Mesenchymal stem cell (in vitro differentiated cells and primary cell): ENCODE measurements at regions not wholly inside any gene's neighbourhood (a gene's known extent, or its start where the extent isn't known, plus 50 kb on each side); places are given as distances from the start of the nearest gene placed in this dataset.

Experiments
- DNase-seq: peaks from one replicate; pipeline ENCODE4 v3.0.0-alpha.2; 2013
- H2AFZ ChIP-seq: one replicate; pipeline ENCODE4 v1.6.1; 2013; ENCODE audit warnings: low read depth, mild to moderate bottlenecking, control low read depth, inconsistent platforms, low read length, moderate library complexity
- H2AK5ac ChIP-seq: 2 replicates; pipeline ENCODE4 v1.6.1; 2013; ENCODE audit warnings: low read length, moderate library complexity, mild to moderate bottlenecking, inconsistent platforms; ENCODE audit not compliant: severe bottlenecking
- H2BK120ac ChIP-seq: one replicate; pipeline ENCODE4 v1.6.1; 2013; ENCODE audit warnings: low read depth, mild to moderate bottlenecking, inconsistent platforms, low read length, moderate library complexity
- H2BK12ac ChIP-seq, 2 experiments: one replicate each; pipeline ENCODE4 v1.6.1; 2013; ENCODE audit warnings: inconsistent platforms in 2 of 2, low read length in 2 of 2, mild to moderate bottlenecking in 2 of 2, moderate library complexity in 2 of 2, control low read depth in 1 of 2
- H2BK15ac ChIP-seq: one replicate; pipeline ENCODE4 v1.6.1; 2013; ENCODE audit warnings: mild to moderate bottlenecking, low read depth, inconsistent platforms; ENCODE audit not compliant: poor library complexity, severe bottlenecking
- H2BK5ac ChIP-seq: 2 replicates; pipeline ENCODE4 v1.6.1; 2013; ENCODE audit warnings: low read depth, mild to moderate bottlenecking, low read length, control low read depth, inconsistent platforms; ENCODE audit not compliant: poor library complexity, severe bottlenecking
- H3K14ac ChIP-seq, 2 experiments: one replicate each; pipeline ENCODE4 v1.6.1; 2013; ENCODE audit warnings: inconsistent platforms in 2 of 2, low read length in 2 of 2, control low read depth in 1 of 2, mild to moderate bottlenecking in 1 of 2, moderate library complexity in 1 of 2
- H3K18ac ChIP-seq, 2 experiments: one replicate each; pipeline ENCODE4 v1.6.1; 2013; ENCODE audit warnings: inconsistent platforms in 2 of 2, low read length in 2 of 2, control low read depth in 1 of 2, low read depth in 1 of 2, mild to moderate bottlenecking in 1 of 2
- H3K23ac ChIP-seq, 2 experiments: one replicate each; pipeline ENCODE4 v1.6.1; 2013; ENCODE audit warnings: inconsistent platforms in 2 of 2, low read length in 2 of 2, mild to moderate bottlenecking in 2 of 2, moderate library complexity in 2 of 2, control low read depth in 1 of 2
- H3K27ac ChIP-seq: 2 replicates; pipeline ENCODE4 v1.5.1; 2013; ENCODE audit warnings: mild to moderate bottlenecking, moderate library complexity, low read length, control low read depth, inconsistent platforms; ENCODE audit not compliant: poor library complexity, severe bottlenecking
- H3K27me3 ChIP-seq, 2 experiments: 2 replicates each; pipeline versions ENCODE4 v1.6.1 to v1.7.0; 2013; ENCODE audit warnings: low read length in 2 of 2, mild to moderate bottlenecking in 2 of 2, moderate library complexity in 2 of 2, control low read depth in 1 of 2, inconsistent platforms in 1 of 2; ENCODE audit not compliant: control insufficient read depth in 1 of 2, insufficient read depth in 1 of 2
- H3K36me3 ChIP-seq, 2 experiments: 2 replicates each; pipeline versions ENCODE4 v1.6.1 to v1.7.0; 2013; ENCODE audit warnings: low read length in 2 of 2, control low read depth in 1 of 2, inconsistent platforms in 1 of 2, low read depth in 1 of 2, mild to moderate bottlenecking in 1 of 2; ENCODE audit not compliant: insufficient read depth in 2 of 2, control insufficient read depth in 1 of 2
- H3K4ac ChIP-seq, 2 experiments: one replicate each; pipeline ENCODE4 v1.6.1; 2013; ENCODE audit warnings: inconsistent platforms in 2 of 2, low read length in 2 of 2, mild to moderate bottlenecking in 2 of 2, moderate library complexity in 2 of 2, control low read depth in 1 of 2, low read depth in 1 of 2
- H3K4me1 ChIP-seq: 2 replicates; pipeline ENCODE4 v1.6.1; 2013; ENCODE audit warnings: low read depth, low read length, control low read depth; ENCODE audit not compliant: control insufficient read depth, insufficient read depth
- H3K4me2 ChIP-seq: 2 replicates; pipeline ENCODE4 v1.6.1; 2013; ENCODE audit warnings: low read length, mild to moderate bottlenecking, inconsistent platforms; ENCODE audit not compliant: poor library complexity, severe bottlenecking
- H3K4me3 ChIP-seq, 2 experiments: 2 replicates each; pipeline versions ENCODE4 v1.5.1 to v1.7.0; 2013; ENCODE audit warnings: low read length in 2 of 2, mild to moderate bottlenecking in 2 of 2, control low read depth in 1 of 2, low read depth in 1 of 2; ENCODE audit not compliant: insufficient read depth in 1 of 2
- H3K79me1 ChIP-seq: replicated peaks from 2 replicates; pipeline ENCODE4 v1.6.1; 2013; ENCODE audit warnings: mild to moderate bottlenecking, control low read depth, low read length, inconsistent platforms; ENCODE audit not compliant: poor library complexity, severe bottlenecking
- H3K9ac ChIP-seq: 2 replicates; pipeline ENCODE4 v1.7.0; 2013; ENCODE audit warnings: mild to moderate bottlenecking, low read length, moderate library complexity
- H3K9me3 ChIP-seq: 2 replicates; pipeline ENCODE4 v1.7.0; 2013; ENCODE audit warnings: mild to moderate bottlenecking, low read length; ENCODE audit not compliant: control insufficient read depth
- H4K8ac ChIP-seq: one replicate; pipeline ENCODE4 v1.6.1; 2013; ENCODE audit warnings: inconsistent platforms, mild to moderate bottlenecking, low read length, moderate library complexity
- H4K91ac ChIP-seq: one replicate; pipeline ENCODE4 v1.6.1; 2013; ENCODE audit warnings: mild to moderate bottlenecking, low read length, inconsistent platforms
- WGBS: methylation state at CpG from one replicate; pipeline ENCODE4 v1.1.7; 2013; ENCODE audit warnings: mixed read lengths; 5-methylcytosine and 5-hydroxymethylcytosine counted together

DNA sequence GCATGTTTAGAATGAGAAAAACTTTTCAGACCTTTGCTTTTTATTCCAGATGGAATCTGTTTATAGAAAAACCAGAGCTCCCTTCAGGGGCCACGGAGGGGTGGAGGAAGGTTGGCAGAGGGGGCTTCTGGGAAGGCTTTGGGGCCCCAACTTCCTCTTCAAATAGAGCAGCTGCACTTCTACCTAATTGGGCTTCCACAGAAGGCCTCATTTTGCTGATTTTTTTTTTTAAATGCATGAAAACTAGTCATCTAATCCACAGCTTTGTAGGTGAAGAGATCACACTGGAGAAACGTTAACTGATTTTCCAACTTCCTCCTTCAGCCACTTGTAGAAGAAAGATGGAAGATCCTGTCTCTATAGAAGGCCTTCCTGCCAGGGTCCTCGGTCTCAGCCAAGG, 181.8 kb downstream of the BCL11A start:
- Histone ChIP-seq H4K8ac (no peak overlapping the region), H3K36me3 (no peaks in the 10 kb centered on the region), H3K27ac (no peak overlapping the region), H3K18ac (no peak overlapping the region), H3K9me3 (no peaks in the 10 kb centered on the region), H2BK120ac (no peak overlapping the region), H2BK15ac (no peak overlapping the region), H2AK5ac (no peak overlapping the region), H2BK5ac (no peak overlapping the region), H3K4me2 (no peak overlapping the region), H3K4me3 (no peak overlapping the region), H3K4ac (no peak overlapping the region), H2AFZ (no peak overlapping the region), H4K91ac (no peak overlapping the region), H2BK12ac (no peak overlapping the region), H3K23ac (no peak overlapping the region), H3K27me3 (peaks cover 0 to 5% of the 10 kb centered on the region in 2 experiments), H3K9ac (no peak overlapping the region), H3K79me1 (no peaks in the 10 kb centered on the region), H3K14ac (no peak overlapping the region), H3K4me1 (no peaks in the 10 kb centered on the region)
- WGBS, result 69% methylated on average over 3 of the region's 3 CpGs
- no peak for DNase-seq

DNA sequence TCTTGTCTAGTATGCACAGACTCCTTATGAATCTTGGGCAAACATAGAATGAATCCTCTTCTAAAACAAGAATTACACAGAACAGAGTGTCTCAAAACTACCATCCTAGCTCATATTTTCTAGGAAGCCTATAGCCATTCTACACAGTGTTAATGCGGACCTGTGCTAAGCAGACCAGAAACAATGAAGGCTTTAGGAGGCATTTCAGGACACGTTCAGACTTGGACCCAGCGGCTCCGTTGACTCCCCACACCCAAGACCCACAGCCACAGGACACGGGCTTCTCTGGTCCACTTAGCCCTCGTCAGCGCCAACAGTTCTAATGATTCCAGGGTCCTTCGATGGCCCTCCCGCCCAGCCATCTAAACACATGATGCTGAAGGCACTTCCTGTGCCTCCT, 182.2 kb downstream of the BCL11A start:
- Histone ChIP-seq H3K36me3 (no peaks in the 10 kb centered on the region), H3K4me3 (no peak overlapping the region), H3K4me1 (no peaks in the 10 kb centered on the region), H4K91ac (no peak overlapping the region), H2AFZ (no peak overlapping the region), H3K9me3 (no peaks in the 10 kb centered on the region), H3K9ac (no peak overlapping the region), H2BK15ac (no peak overlapping the region), H3K27me3 (peaks cover 0 to 5% of the 10 kb centered on the region in 2 experiments), H3K18ac (no peak overlapping the region), H3K14ac (no peak overlapping the region), H2BK120ac (no peak overlapping the region), H2AK5ac (no peak overlapping the region), H3K4me2 (no peak overlapping the region), H4K8ac (no peak overlapping the region), H2BK12ac (no peak overlapping the region), H2BK5ac (no peak overlapping the region), H3K79me1 (no peaks in the 10 kb centered on the region), H3K4ac (no peak overlapping the region), H3K27ac (no peak overlapping the region), H3K23ac (no peak overlapping the region)
- 97% methylated on average over 7 of the region's 9 CpGs for WGBS
- no peak for DNase-seq

DNA sequence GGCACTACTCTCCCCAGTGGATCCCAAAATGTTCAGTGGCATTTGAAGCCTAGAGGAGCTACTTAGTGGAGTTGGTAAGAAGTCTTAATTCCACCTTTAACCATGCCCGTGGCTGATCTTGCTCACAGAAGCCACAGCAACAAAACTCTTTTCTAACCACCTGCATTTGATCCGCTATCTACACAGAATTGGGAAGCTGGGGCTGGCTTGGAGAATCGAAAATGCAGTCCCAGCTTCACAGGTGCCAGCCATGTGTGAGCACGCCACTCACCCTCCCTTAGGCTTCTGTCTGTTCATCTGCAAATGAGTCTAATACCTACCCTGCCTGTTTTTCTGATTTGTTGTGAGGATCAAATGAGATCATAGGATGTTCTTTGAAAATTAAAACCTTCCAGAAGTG, 182.6 kb downstream of the BCL11A start:
- Histone ChIP-seq H3K14ac (no peak overlapping the region), H2BK12ac (no peak overlapping the region), H3K4me1 (no peaks in the 10 kb centered on the region), H3K4ac (no peak overlapping the region), H3K27me3 (peaks cover 0 to 5% of the 10 kb centered on the region in 2 experiments), H2AK5ac (no peak overlapping the region), H2AFZ (no peak overlapping the region), H4K91ac (no peak overlapping the region), H3K4me2 (no peak overlapping the region), H3K9me3 (no peaks in the 10 kb centered on the region), H2BK120ac (no peak overlapping the region), H2BK5ac (no peak overlapping the region), H3K4me3 (no peak overlapping the region), H3K18ac (no peak overlapping the region), H3K36me3 (no peaks in the 10 kb centered on the region), H3K23ac (no peak overlapping the region), H4K8ac (no peak overlapping the region), H3K27ac (no peak overlapping the region), H3K9ac (no peak overlapping the region), H3K79me1 (no peaks in the 10 kb centered on the region), H2BK15ac (no peak overlapping the region)
- no peak for DNase-seq
- WGBS, result 83% methylated on average over 4 of the region's 4 CpGs

DNA sequence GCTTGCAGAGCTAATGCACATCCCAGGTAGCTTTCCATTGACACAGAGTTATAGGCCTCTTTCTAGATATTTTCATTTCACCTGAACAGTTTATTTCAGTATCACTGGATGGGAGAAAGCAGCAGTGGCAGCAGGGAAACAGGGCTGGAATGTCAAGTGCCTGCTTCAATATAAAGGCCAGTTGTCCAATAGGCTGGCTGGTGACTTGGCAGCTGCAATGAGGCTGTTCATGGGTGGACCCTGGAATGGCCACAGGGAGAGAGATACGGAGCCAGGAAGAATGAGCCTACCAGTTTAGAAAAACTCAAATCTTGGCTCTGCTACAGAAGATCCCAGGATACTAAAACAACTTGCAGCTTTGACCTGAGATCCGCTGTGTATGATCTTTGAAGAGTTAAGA, 185.0 kb downstream of the BCL11A start:
- H2AK5ac ChIP-seq, result no peak overlapping the region
- H3K9ac ChIP-seq, result no peak overlapping the region
- H3K79me1 ChIP-seq, result no peaks in the 10 kb centered on the region
- H3K14ac ChIP-seq, result no peak overlapping the region
- 88% methylated on average over 1 of the region's 2 CpGs for WGBS
- no peaks in the 10 kb centered on the region for H3K4me1 ChIP-seq
- H3K4me2 ChIP-seq, result no peak overlapping the region
- no peak overlapping the region for H2BK120ac ChIP-seq
- DNase-seq, result no peak
- no peak overlapping the region for H2BK12ac ChIP-seq
- no peak overlapping the region for H3K4ac ChIP-seq
- H4K8ac ChIP-seq, result no peak overlapping the region
- H3K9me3 ChIP-seq, result no peaks in the 10 kb centered on the region
- peaks cover 0 to 3% of the 10 kb centered on the region in 2 experiments for H3K27me3 ChIP-seq
- no peak overlapping the region for H4K91ac ChIP-seq
- H2BK5ac ChIP-seq, result no peak overlapping the region
- H2AFZ ChIP-seq, result no peak overlapping the region
- H3K4me3 ChIP-seq, result no peak overlapping the region
- no peak overlapping the region for H2BK15ac ChIP-seq
- H3K36me3 ChIP-seq, result no peaks in the 10 kb centered on the region
- H3K27ac ChIP-seq, result no peak overlapping the region
- no peak overlapping the region for H3K18ac ChIP-seq
- H3K23ac ChIP-seq, result no peak overlapping the region
